K562 (cell line): ENCODE measurements at regions not wholly inside any gene's neighbourhood (a gene's known extent, or its start where the extent isn't known, plus 50 kb on each side); places are given as distances from the start of the nearest gene placed in this dataset.

Source experiments
- CHD2 ChIP-seq: IDR thresholded peaks from 2 replicates; pipeline ENCODE4 v1.6.1; 2011; ENCODE audit warnings: low read depth, low read length
- EGR1 ChIP-seq: fragments of 450-650 bp; conservative IDR thresholded peaks from 2 replicates; pipeline ENCODE4 v1.6.1; 2017; ENCODE audit warnings: mild to moderate bottlenecking
- KHSRP ChIP-seq: fragments of 450-650 bp; IDR thresholded peaks from 2 replicates; pipeline ENCODE4 v1.6.1; 2017
- NCOA1 ChIP-seq: fragments of 450-650 bp; IDR thresholded peaks from 2 replicates; pipeline ENCODE4 v1.6.1; 2016; ENCODE audit warnings: low read depth
- NCOR1 ChIP-seq: fragments of 450-650 bp; IDR thresholded peaks from 2 replicates; pipeline ENCODE4 v1.6.1; 2016; ENCODE audit warnings: mild to moderate bottlenecking, moderate library complexity
- NR3C1 ChIP-seq: sonication (generic); formaldehyde crosslinking; IDR thresholded peaks from 2 replicates; pipeline ENCODE4 v1.8.1; 2022; ENCODE audit warnings: missing genetic modification reagents
- PRPF4 ChIP-seq: fragments of 200-400 bp; formaldehyde crosslinking; IDR thresholded peaks from one replicate; pipeline ENCODE4 v1.6.1; 2017; ENCODE audit warnings: low read length, low read depth, mild to moderate bottlenecking; ENCODE audit not compliant: insufficient read depth, poor library complexity, severe bottlenecking
- TOE1 ChIP-seq, 2 experiments: fragments of 450-650 bp in 1 of 2; sonication (generic) in 1 of 2; formaldehyde crosslinking in 1 of 2; IDR thresholded peaks; 2 replicates each; pipeline versions ENCODE4 v1.7.1 to v1.8.0; 2016 to 2022; ENCODE audit warnings: borderline replicate concordance in 2 of 2, mild to moderate bottlenecking in 2 of 2, antibody characterized with exemption in 1 of 2, inconsistent platforms in 1 of 2, low read depth in 1 of 2, missing genetic modification reagents in 1 of 2, moderate library complexity in 1 of 2
- ZNF408 ChIP-seq: fragments of 250-450 bp; sonication (Bioruptor Pico); IDR thresholded peaks from 2 replicates; pipeline ENCODE4 v1.4.0; 2020; ENCODE audit warnings: low read depth, mild to moderate bottlenecking, moderate library complexity
- ZNF766 ChIP-seq: fragments of 200-800 bp; sonication (Bioruptor generic); conservative IDR thresholded peaks from 2 replicates; pipeline ENCODE4 v1.6.1; 2016; ENCODE audit warnings: missing genetic modification characterization, missing compliant biosample characterization
- TF ChIP-seq, protein P1 (sequence below), 3 experiments: IDR thresholded peaks in 2 of 3; conservative IDR thresholded peaks in 1 of 3; 2 replicates each; pipeline ENCODE4 v1.5.1; 2011 to 2012; ENCODE audit warnings: low read length in 3 of 3, mild to moderate bottlenecking in 3 of 3, control low read depth in 2 of 3, improper control_type of control experiment in 1 of 3, inconsistent platforms in 1 of 3, low read depth in 1 of 3, mixed read lengths in 1 of 3, moderate library complexity in 1 of 3; ENCODE audit not compliant: insufficient read depth in 2 of 3
- TF ChIP-seq, protein P2 (sequence below): fragments of 250-450 bp; sonication (Bioruptor Pico); IDR thresholded peaks from 2 replicates; pipeline ENCODE4 v1.5.0; 2020; ENCODE audit warnings: mild to moderate bottlenecking, borderline replicate concordance

DNA sequence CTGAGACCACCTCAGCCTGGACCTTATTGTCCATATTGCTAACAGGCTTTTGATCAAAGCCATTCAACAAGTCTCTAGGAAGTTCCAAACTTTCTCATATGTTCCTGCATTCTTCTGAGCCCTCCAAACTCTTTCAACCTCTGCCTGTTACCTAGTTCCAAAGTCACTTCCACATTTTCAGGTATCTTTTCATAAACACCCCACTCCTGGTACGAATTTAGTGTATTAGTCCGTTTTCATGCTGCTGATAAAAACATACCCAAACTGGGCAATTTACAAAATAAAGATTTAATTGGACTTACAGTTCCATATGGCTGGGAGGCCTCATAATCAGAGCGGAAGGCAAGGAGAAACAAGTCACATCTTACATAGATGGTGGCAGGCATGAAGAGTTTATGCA is 836.8 kb downstream of the SORCS1 start:
- TF ChIP-seq, protein P1, sequence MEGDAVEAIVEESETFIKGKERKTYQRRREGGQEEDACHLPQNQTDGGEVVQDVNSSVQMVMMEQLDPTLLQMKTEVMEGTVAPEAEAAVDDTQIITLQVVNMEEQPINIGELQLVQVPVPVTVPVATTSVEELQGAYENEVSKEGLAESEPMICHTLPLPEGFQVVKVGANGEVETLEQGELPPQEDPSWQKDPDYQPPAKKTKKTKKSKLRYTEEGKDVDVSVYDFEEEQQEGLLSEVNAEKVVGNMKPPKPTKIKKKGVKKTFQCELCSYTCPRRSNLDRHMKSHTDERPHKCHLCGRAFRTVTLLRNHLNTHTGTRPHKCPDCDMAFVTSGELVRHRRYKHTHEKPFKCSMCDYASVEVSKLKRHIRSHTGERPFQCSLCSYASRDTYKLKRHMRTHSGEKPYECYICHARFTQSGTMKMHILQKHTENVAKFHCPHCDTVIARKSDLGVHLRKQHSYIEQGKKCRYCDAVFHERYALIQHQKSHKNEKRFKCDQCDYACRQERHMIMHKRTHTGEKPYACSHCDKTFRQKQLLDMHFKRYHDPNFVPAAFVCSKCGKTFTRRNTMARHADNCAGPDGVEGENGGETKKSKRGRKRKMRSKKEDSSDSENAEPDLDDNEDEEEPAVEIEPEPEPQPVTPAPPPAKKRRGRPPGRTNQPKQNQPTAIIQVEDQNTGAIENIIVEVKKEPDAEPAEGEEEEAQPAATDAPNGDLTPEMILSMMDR (IDR thresholded peaks at IDR 0.05 in 2 of 3, conservative IDR thresholded peaks at IDR 0.05 in 1 of 3; ENCODE audit: insufficient read depth in 2 of 3, low read depth in 1 of 3, low read length in 3 of 3), result no peak
- TF ChIP-seq, protein P2, sequence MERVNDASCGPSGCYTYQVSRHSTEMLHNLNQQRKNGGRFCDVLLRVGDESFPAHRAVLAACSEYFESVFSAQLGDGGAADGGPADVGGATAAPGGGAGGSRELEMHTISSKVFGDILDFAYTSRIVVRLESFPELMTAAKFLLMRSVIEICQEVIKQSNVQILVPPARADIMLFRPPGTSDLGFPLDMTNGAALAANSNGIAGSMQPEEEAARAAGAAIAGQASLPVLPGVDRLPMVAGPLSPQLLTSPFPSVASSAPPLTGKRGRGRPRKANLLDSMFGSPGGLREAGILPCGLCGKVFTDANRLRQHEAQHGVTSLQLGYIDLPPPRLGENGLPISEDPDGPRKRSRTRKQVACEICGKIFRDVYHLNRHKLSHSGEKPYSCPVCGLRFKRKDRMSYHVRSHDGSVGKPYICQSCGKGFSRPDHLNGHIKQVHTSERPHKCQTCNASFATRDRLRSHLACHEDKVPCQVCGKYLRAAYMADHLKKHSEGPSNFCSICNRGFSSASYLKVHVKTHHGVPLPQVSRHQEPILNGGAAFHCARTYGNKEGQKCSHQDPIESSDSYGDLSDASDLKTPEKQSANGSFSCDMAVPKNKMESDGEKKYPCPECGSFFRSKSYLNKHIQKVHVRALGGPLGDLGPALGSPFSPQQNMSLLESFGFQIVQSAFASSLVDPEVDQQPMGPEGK (CRISPR knock-in tag), result no peak
- TF ChIP-seq ZNF766 (CRISPR knock-in tag) (no peak), NR3C1 (CRISPR knock-in tag) (no peak), CHD2 (no peak), KHSRP (no peak), PRPF4 (no peak), TOE1 (IDR thresholded peaks at IDR 0.05; ENCODE audit: borderline replicate concordance) (no peak), TOE1 (CRISPR knock-in tag; IDR thresholded peaks at IDR 0.05; ENCODE audit: borderline replicate concordance, low read depth) (no peak), NCOR1 (no peak), ZNF408 (CRISPR knock-in tag) (no peak), EGR1 (no peak), NCOA1 (no peak)
